Hepatic stellate cell (primary cell): ENCODE measurements at regions not wholly inside any gene's neighbourhood (a gene's known extent, or its start where the extent isn't known, plus 50 kb on each side); places are given as distances from the start of the nearest gene placed in this dataset.
"Not testable (repeated sequence)": the region's sequence is repeated elsewhere in the genome, so short reads cannot be mapped to it uniquely, and the experiment has no call there.

Source experiments
- DNase-seq: peaks from one replicate; pipeline ENCODE4 v3.0.0; 2011; ENCODE audit warnings: low spot score

DNA sequence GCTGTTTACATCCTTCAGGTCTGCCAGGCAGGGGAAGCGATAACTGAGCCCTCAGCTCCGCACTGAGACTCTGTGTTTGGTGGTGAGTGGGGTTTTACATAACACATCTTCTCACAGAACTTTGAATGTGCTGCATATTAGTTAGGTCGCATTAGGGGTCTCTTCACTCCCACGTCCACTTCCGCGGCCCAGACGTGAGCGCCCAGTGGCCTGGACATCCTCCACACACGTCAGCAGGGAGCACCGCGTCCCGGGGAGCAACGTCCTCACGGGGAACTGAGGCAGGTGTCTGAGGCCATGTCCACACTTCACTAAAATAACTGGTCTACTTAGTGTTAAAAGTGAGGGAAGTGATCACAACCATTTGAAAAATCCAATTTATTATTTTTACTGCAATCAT is 100.4 kb upstream of the SATB2 start:
- DNase-seq = no peak

DNA sequence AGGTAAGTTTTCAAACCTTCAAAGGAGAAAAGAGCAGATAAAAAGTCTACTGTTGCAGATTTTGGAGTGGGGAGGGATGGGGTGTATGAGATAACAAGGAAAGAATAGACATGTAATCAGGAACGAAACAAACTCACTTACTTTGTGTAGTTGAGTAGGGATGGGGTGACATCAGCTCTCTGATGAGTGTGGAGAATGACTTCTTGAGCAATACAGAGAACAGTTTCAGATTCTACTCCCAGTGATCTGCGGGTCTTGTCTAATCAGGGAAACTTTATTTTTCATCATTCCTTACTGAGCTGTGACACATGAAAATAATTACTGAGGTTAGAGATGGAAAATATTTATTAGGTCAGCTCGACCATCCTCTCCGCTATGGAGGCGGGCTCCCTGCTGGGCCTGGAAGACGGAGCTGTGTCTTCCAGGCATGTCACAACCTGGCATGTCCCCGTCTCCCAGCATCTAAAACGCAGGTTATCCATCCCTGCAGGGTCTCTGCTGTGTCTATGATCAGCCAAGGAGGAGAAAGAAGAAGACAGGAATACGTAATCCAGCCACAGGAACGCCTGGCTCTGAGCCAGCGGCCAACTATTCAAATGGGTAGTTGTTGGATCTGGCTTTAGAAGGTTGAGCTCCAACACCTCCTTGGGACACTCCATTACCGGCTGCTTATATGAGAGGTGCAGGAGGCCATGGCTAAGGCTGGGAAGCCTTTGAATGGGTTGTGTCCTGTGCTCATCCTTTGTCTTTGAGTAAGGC is 99.0 kb upstream of the SATB2 start:
- no peak for DNase-seq

- DNase-seq = no peak
Observed at GRCh38 chr2:199554026-199554425, 96.3 kb upstream of the SATB2 start.

DNA sequence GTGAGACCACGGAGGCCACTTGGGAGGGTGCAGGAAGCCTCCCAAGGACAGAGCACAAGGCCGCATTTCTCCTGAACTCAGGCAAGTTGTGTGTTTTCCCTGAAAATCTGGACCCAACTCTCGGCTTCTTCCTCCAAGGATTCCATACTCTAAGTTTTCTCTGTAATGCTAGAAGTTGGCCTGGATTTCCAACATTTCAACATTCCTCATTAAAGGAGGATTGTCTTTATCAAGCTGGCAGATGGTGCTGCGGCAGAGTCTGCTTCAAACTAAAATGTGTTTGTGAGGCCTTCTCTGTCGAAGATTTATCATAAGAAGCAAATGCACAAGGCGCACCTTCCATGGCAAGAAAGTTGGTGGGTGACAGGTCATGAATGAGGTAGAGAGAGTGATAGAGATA is 94.4 kb upstream of the SATB2 start:
- DNase-seq = no peak

DNA sequence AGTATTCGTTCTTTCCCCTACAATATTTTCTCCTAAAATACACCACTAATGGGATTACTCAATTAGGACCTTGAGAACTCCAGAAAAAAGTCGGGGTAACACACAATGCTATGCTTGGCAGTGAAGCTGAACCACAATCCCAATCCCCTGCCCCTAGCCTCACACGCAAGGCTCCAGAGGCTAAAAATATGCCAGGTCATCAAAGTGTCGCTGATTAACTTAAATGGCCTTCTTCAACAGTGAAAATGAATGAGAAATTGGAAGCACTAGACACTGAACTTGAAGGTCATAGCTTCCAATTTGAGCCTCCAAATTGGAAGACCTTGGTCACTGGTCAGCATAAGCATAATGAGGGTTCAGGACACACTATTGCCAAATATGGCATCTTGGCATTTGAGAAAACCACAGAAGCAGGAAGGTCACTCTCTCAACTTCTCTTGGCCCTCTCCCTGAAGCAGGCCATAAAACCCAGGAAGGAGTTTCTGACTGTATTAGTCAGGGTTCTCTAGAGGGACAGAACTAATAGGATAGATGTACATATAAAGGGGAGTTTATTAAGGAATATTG is 86.0 kb upstream of the SATB2 start:
- DNase-seq = no peak

GRCh38 chr2:199535445-199536177 is 77.9 kb upstream of the SATB2 start:
- DNase-seq = no peak

- not testable (repeated sequence) for DNase-seq
Observed at GRCh38 chr2:199533873-199534272, 76.1 kb upstream of the SATB2 start.

- no peak for DNase-seq
Observed at GRCh38 chr2:199527071-199527470, 69.3 kb upstream of the SATB2 start.

DNA sequence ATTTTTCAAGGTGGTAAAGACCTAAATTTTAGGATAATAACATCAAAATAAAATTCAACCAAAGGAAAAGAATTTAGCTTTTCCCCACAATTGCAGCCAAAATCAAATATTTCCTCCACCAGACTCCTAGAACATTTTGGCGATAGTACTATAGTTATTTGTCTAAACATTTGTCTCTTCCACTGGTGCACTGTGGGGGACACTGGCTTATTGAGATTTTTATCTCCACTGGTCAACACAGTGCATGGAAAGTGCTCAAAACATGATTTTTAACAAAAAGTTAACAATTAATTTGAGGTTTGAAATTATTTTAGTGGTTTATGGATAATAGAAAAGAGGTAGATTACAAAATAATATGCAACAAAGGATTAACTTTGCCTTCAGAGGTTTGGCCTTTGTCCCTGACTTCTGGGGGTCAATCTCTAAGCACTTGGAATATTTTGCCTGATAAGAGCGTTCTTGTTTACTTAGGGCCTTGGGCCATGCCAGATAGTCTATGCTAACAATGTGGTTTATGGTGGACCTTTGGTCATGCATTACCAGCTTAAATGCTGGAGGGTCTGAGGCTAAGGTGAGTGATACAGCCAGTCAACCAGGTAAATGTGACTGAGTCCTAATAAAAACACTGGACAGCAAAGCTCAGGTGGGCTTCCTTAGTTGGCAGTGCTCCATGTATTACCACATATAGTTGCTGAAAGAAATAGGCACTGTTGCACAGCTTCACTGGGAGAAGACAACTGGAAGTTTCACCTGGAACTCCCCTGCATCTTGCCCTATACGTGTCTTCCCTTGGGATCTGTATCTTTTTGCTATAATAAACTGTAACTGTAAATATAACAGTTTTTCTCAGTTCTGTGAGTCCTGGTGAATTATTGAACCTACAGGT is 67.2 kb upstream of the SATB2 start:
- no peak for DNase-seq

DNA sequence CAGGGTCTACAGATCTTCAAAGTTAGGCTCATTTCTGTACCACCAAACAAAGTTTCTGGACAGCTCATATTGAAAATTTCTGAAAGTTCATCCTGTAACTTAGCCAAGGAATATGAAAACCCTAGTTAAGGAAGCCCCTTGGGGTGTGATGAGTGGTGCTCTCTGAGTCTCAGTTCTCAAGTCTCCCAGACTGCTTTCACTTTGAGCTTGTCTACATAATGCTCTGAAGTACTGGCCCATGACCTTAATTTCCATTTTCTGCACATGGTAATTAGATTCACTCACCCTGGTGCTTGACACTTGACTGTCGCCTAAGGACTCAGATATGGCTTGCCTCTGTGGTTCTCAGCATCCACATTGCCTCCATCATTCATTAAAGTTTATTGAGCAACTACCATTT is 51.7 kb upstream of the SATB2 start:
- DNase-seq = no peak
